GM23248 (cell line): ENCODE measurements at regions not wholly inside any gene's neighbourhood (a gene's known extent, or its start where the extent isn't known, plus 50 kb on each side); places are given as distances from the start of the nearest gene placed in this dataset.

ENCODE experiments used
- EZH2 ChIP-seq: fragments of 200-600 bp; sonication (generic); IDR thresholded peaks from 2 replicates; pipeline ENCODE4 v1.6.1; 2018; ENCODE audit warnings: antibody characterized with exemption, mild to moderate bottlenecking; ENCODE audit not compliant: insufficient read depth, poor library complexity, severe bottlenecking
- EZH2phosphoT487 ChIP-seq: fragments of 200-600 bp; sonication (generic); IDR thresholded peaks from 2 replicates; pipeline ENCODE4 v1.6.1; 2018; ENCODE audit warnings: antibody characterized with exemption, moderate library complexity, mild to moderate bottlenecking, low read depth; ENCODE audit not compliant: insufficient read depth

GRCh38 chr18:76149284-76149683, 345.8 kb downstream of the ZNF516 start:
- TF ChIP-seq EZH2 (no peak), EZH2phosphoT487 (no peak)
